NCI-H1436 (cell line): ENCODE measurements at regions not wholly inside any gene's neighbourhood (a gene's known extent, or its start where the extent isn't known, plus 50 kb on each side); places are given as distances from the start of the nearest gene placed in this dataset.

ENCODE experiments used
- DNase-seq: peaks from one replicate; lab custom pipeline; 2025; lab: John Stamatoyannopoulos, UW

DNA sequence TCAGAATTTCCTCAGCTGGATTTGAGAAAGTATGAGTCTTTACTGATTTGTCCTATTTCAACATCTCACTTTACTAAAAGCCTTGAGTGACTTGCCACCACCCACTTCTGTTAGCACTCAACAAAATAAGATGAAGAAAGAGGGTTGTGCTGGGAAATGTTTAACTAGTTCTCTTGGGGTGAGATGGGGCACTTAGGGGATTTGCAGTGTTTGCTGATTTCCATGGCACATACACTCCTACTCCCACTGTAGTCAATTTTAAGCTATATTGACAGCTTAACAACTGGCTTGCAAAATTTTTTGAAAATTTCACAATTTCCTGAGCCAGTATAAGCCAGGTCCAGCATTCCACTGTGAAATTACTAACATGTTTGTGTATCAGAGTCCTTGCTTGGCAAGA is 463.1 kb upstream of the ARHGEF26 start:
- no peak for DNase-seq

GRCh38 chr3:153666991-153667740 is 454.0 kb upstream of the ARHGEF26 start:
- DNase-seq = no peak

DNA sequence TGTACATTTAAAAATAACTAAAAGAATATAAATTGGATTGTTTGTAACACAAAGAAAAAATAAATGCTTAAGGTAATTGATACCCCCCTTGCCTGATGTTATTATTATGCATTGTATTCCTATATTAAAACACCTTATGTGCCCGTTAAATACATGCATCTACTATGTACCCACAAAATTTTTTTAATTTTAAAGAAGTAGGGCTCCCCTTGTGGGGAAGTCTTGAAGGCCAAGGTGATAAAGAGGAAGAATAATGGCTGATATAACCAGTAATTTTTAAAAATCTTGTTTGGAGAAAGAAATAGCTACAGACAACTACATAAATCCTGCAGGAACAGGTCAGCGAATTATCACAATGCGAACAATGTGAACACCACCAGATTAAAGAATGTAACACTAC is 451.7 kb upstream of the ARHGEF26 start:
- no peak for DNase-seq

- DNase-seq = no peak
Observed at GRCh38 chr3:153670577-153670976, 450.6 kb upstream of the ARHGEF26 start.

DNA sequence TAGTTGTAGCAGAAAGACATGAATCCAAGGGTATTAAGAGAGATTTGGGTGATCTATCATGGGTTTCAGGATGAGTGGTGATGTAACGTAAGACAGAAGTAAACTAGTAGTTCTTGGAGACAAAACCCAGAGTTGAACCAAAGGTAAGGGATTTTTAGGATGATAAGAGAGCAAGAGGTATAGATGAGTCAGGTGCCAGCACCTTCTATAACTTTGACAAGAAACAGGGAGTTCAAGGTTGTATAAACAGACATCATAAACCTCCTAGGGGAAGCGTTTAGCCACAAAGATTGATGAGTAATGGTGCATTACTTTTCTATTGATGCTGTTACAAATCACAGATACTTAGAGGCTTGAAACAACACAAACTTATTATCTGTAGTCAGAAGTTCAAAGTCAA is 447.3 kb upstream of the ARHGEF26 start:
- DNase-seq = no peak

DNA sequence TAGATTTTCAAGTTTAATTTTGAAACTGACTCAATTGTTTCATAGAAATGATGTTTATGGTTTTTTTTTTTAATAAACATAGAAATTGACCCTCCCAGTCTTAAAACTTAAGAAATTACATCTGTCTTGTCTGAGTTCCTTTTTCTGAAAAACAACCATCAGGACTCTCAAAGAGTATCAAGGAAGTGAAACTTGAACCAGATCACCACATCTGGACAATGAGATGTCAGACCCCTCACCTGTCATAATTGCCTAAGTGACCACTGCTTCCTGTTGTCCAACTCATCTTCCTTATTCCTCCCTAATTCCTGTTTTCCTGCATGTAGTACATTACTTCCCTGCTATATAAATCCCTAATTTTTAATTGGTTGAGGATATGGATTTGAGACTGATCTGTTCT is 441.5 kb upstream of the ARHGEF26 start:
- DNase-seq = no peak

DNA sequence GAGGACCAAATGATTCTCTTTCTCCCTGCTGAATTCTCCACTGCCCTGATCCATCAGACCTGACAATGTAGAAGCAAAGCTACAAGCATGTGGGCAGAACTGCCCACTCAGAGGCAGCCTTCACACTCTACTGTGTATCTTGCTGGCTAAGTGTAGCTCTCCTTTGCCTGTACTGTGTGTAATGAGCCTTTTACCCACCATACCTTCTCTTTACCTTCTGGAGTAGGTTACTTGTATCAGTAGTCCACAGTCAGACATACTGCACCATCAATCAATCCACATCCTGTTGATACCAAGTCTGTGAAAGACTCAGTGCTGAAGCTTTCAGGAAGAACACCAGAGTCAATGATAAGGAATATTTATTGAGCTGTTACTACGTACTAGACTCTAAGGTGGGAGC is 440.7 kb upstream of the ARHGEF26 start:
- no peak for DNase-seq

DNA sequence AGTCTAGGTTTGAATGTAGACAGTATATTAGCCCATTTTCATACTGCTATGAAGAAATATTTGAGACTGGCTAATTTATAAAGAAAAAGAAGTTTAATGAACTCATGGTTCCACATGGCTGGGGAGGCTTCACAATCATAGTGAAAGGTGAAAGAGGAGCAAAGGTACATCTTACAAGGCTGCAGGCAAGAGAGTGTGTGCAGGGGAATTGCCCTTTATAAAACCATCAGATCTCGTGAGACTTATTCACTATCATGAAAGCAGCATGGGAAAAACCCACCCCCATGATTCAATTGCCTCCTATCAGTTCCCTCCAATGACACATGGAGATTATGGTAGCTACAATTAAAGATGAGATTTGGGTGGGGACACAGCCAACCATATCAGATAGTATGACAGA is 440.1 kb upstream of the ARHGEF26 start:
- no peak for DNase-seq

GRCh38 chr3:153688301-153689120 is 432.7 kb upstream of the ARHGEF26 start:
- DNase-seq = no peak

DNA sequence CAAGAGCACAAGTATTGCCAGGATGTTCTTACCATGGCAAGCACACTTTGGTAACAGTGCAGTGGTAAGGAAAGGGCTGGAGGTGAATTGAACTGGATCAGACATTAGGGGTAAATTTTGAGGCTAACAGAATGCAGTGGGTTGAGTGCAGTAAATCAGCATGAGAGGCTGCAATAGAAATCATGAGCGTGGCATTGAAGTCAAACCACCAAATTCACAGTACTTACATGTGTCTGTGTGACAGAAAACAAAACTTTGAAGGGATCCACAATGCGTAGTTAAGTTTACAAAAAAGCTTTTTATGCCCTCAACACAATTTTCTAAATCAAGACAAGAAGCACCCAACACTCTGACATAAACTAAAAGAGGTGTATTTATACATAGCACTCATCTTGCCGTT is 428.0 kb upstream of the ARHGEF26 start:
- no peak for DNase-seq

GRCh38 chr3:153702106-153702505 is 419.1 kb upstream of the ARHGEF26 start:
- no peak for DNase-seq

GRCh38 chr3:153704115-153704514 is 417.1 kb upstream of the ARHGEF26 start:
- no peak for DNase-seq

DNA sequence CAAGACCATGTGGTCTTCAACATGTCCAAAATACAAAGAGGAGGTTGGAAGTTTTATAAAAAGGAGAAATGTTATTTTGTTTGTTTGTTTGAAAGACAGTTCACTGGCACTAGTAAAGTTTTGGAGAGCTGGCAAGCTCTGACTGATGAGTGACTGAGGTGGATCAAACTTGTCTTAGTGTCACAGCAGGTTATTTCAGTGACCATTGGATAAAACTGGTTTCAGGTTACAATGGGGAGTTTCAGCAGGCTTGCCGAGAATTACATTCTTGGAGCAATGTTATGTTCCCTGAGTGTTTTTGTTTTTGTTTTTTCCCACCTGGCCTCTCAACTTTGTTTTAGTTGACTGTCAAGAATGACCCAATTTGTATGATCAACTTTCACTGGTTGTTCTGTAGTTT is 414.5 kb upstream of the ARHGEF26 start:
- no peak for DNase-seq

GRCh38 chr3:153714016-153714415 is 407.2 kb upstream of the ARHGEF26 start:
- no peak for DNase-seq

- DNase-seq = no peak
Observed at GRCh38 chr3:153714588-153715290, 406.5 kb upstream of the ARHGEF26 start.

DNA sequence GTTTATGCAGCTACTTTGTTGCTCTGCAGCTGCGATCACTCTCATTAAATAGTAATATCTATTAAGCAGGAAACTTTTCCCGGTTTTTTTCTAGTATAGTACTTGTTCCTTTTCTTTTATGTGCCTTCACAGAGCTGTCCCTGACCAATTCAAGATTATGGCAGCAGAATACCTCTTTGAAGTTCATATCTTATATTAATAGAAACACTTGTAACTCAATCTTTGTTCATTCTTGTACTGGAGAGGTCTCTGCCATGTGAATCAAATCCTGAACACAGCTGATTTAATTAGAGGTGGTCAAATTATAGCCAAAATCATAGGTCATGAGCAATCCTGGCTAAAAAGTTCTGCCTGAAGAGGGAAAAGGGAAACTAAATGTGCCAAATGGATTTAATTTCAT is 399.0 kb upstream of the ARHGEF26 start:
- DNase-seq = no peak

- no peak for DNase-seq
Observed at GRCh38 chr3:153731071-153731470, 390.1 kb upstream of the ARHGEF26 start.

GRCh38 chr3:153734777-153735551 is 386.2 kb upstream of the ARHGEF26 start:
- no peak for DNase-seq

DNA sequence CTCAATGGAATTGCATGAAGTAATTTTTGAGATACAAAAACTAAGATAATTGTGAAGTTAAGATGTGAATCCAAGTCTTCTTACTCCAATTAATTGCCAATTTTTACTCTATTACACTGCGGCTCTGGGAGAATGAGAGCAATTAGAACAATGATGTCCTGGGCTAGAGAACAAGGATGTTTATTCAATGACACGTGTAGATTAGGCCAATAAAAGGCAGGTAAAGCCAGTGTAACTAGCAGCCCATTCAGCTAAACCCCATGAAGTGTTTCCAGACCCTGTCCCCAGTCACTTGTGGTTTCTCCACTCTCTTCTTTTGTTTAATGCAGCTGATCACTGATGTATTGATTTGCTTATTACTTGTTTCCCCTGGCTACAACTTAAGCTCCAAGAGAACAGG is 381.1 kb upstream of the ARHGEF26 start:
- no peak for DNase-seq

GRCh38 chr3:153744889-153745288 is 376.3 kb upstream of the ARHGEF26 start:
- DNase-seq = no peak

- DNase-seq = no peak
Observed at GRCh38 chr3:153746211-153746610, 375.0 kb upstream of the ARHGEF26 start.

- no peak for DNase-seq
Observed at GRCh38 chr3:153749070-153749610, 372.1 kb upstream of the ARHGEF26 start.
